Activated CD8-positive, alpha-beta T cell treated with anti-CD3 and anti-CD28 coated beads, Interleukin-2, amount 10 ng/mL, durations not matched to agents 7 days and 5 days (primary cell): ENCODE measurements at regions not wholly inside any gene's neighbourhood (a gene's known extent, or its start where the extent isn't known, plus 50 kb on each side); places are given as distances from the start of the nearest gene placed in this dataset.
"Not testable (repeated sequence)": the region's sequence is repeated elsewhere in the genome, so short reads cannot be mapped to it uniquely, and the experiment has no call there.

ENCODE experiments used
- ATAC-seq: fragments of 150-1000 bp; cut with Tn5 transposase; one replicate; pipeline ENCODE4 v1.10.0; 2021; ENCODE audit warnings: moderate library complexity
- CTCF ChIA-PET: fragments of 350-600 bp; sonication (Branson Sonifier 250); formaldehyde crosslinking; loops from one replicate; lab custom pipeline; 2021; ENCODE audit warnings: antibody characterized with exemption; lab: Charles Lee
- POLR2A ChIA-PET: fragments of 350-600 bp; sonication (Branson Sonifier 250); formaldehyde crosslinking; loops from one replicate; lab custom pipeline; 2021; ENCODE audit warnings: antibody characterized with exemption; lab: Charles Lee
- DNase-seq: peaks from one replicate; pipeline ENCODE4 v3.0.0-alpha.2; 2020
- H3K27ac Mint-ChIP-seq: one replicate; pipeline ENCODE4 v1.8.0; 2021; ENCODE audit warnings: mild to moderate bottlenecking, mixed read lengths
- H3K27me3 Mint-ChIP-seq: one replicate; pipeline ENCODE4 v1.8.0; 2021; ENCODE audit warnings: low read depth, mixed read lengths
- H3K36me3 Mint-ChIP-seq: one replicate; pipeline ENCODE4 v1.8.0; 2021; ENCODE audit warnings: low read depth, mixed read lengths
- H3K4me1 Mint-ChIP-seq: one replicate; pipeline ENCODE4 v1.8.0; 2021; ENCODE audit warnings: low read depth, mixed read lengths
- H3K4me3 Mint-ChIP-seq: one replicate; pipeline ENCODE4 v1.8.0; 2021; ENCODE audit warnings: mild to moderate bottlenecking, mixed read lengths
- H3K9me3 Mint-ChIP-seq: one replicate; pipeline ENCODE4 v1.8.0; 2022; ENCODE audit warnings: mixed read lengths; ENCODE audit not compliant: insufficient read depth

GRCh38 chr7:6946873-6947272, 120.8 kb upstream of the CCZ1B start:
- H3K36me3 Mint-ChIP-seq, H3K9me3 Mint-ChIP-seq, ATAC-seq, H3K4me3 Mint-ChIP-seq, H3K27ac Mint-ChIP-seq, CTCF ChIA-PET, POLR2A ChIA-PET, DNase-seq, H3K27me3 Mint-ChIP-seq, H3K4me1 Mint-ChIP-seq: not testable (repeated sequence)

GRCh38 chr7:6950231-6950630, 124.2 kb upstream of the CCZ1B start:
- H3K9me3 Mint-ChIP-seq, CTCF ChIA-PET, ATAC-seq, DNase-seq, H3K36me3 Mint-ChIP-seq, H3K4me3 Mint-ChIP-seq, POLR2A ChIA-PET, H3K4me1 Mint-ChIP-seq, H3K27me3 Mint-ChIP-seq, H3K27ac Mint-ChIP-seq: not testable (repeated sequence)

- POLR2A ChIA-PET, H3K27ac Mint-ChIP-seq, H3K9me3 Mint-ChIP-seq, H3K4me3 Mint-ChIP-seq, ATAC-seq, CTCF ChIA-PET, H3K4me1 Mint-ChIP-seq, H3K36me3 Mint-ChIP-seq, DNase-seq, H3K27me3 Mint-ChIP-seq: not testable (repeated sequence)
Measured at GRCh38 chr7:6951553-6951952, 125.5 kb upstream of the CCZ1B start.

GRCh38 chr7:6953138-6953797, 127.2 kb upstream of the CCZ1B start:
- H3K9me3 Mint-ChIP-seq, CTCF ChIA-PET, H3K36me3 Mint-ChIP-seq, ATAC-seq, POLR2A ChIA-PET, H3K27ac Mint-ChIP-seq, DNase-seq, H3K4me3 Mint-ChIP-seq, H3K4me1 Mint-ChIP-seq, H3K27me3 Mint-ChIP-seq: not testable (repeated sequence)

DNA sequence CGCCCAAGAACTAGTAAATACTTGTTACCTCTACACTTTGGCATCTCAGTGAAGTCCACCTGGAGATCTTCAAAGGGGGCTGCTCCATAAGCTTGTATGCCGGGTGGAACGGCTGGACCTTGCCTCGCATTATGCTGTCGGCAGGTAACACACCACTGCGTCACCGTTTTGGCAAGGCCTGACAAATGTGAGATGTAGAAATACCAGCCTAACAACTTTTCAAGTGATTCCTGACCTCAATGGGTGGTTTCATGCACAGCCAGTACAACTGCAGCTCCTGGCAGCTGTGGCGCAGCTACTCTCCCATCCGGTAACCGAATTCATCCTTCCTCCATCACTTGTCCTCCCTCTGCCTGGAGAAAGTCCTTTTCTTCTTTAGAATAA, 127.7 kb upstream of the CCZ1B start:
- not testable (repeated sequence) for H3K27me3 Mint-ChIP-seq

GRCh38 chr7:6955385-6955784, 129.3 kb upstream of the CCZ1B start:
- H3K4me3 Mint-ChIP-seq, ATAC-seq, H3K36me3 Mint-ChIP-seq, CTCF ChIA-PET, POLR2A ChIA-PET, H3K27me3 Mint-ChIP-seq, H3K4me1 Mint-ChIP-seq, H3K9me3 Mint-ChIP-seq, H3K27ac Mint-ChIP-seq, DNase-seq: not testable (repeated sequence)

More for the DNA sequence above, 127.7 kb upstream of the CCZ1B start:
- CTCF ChIA-PET, H3K4me1 Mint-ChIP-seq, H3K36me3 Mint-ChIP-seq, DNase-seq, POLR2A ChIA-PET, H3K27ac Mint-ChIP-seq, H3K4me3 Mint-ChIP-seq, ATAC-seq, H3K9me3 Mint-ChIP-seq: not testable (repeated sequence)

- POLR2A ChIA-PET, H3K4me1 Mint-ChIP-seq, H3K27ac Mint-ChIP-seq, H3K4me3 Mint-ChIP-seq, DNase-seq, H3K27me3 Mint-ChIP-seq, H3K36me3 Mint-ChIP-seq, H3K9me3 Mint-ChIP-seq, CTCF ChIA-PET, ATAC-seq: not testable (repeated sequence)
Measured at GRCh38 chr7:6955990-6956566, 130.0 kb upstream of the CCZ1B start.

GRCh38 chr7:6958371-6958770, 132.3 kb upstream of the CCZ1B start:
- H3K27ac Mint-ChIP-seq, DNase-seq, H3K4me1 Mint-ChIP-seq, H3K4me3 Mint-ChIP-seq, CTCF ChIA-PET, POLR2A ChIA-PET, H3K27me3 Mint-ChIP-seq, H3K9me3 Mint-ChIP-seq, H3K36me3 Mint-ChIP-seq, ATAC-seq: not testable (repeated sequence)

- ATAC-seq, H3K27me3 Mint-ChIP-seq, H3K36me3 Mint-ChIP-seq, H3K4me3 Mint-ChIP-seq, POLR2A ChIA-PET, H3K9me3 Mint-ChIP-seq, H3K4me1 Mint-ChIP-seq, CTCF ChIA-PET, DNase-seq, H3K27ac Mint-ChIP-seq: not testable (repeated sequence)
Measured at GRCh38 chr7:6959942-6960341, 133.9 kb upstream of the CCZ1B start.

GRCh38 chr7:6962871-6963270, 136.8 kb upstream of the CCZ1B start:
- CTCF ChIA-PET, ATAC-seq, DNase-seq, H3K4me1 Mint-ChIP-seq, H3K9me3 Mint-ChIP-seq, H3K27ac Mint-ChIP-seq, H3K27me3 Mint-ChIP-seq, H3K4me3 Mint-ChIP-seq, H3K36me3 Mint-ChIP-seq, POLR2A ChIA-PET: not testable (repeated sequence)

GRCh38 chr7:6965051-6965450, 139.0 kb upstream of the CCZ1B start:
- H3K36me3 Mint-ChIP-seq, H3K27ac Mint-ChIP-seq, POLR2A ChIA-PET, CTCF ChIA-PET, H3K9me3 Mint-ChIP-seq, ATAC-seq, H3K4me1 Mint-ChIP-seq, H3K4me3 Mint-ChIP-seq, H3K27me3 Mint-ChIP-seq: not testable (repeated sequence)
- DNase-seq = peak; percentile 72

- CTCF ChIA-PET, H3K36me3 Mint-ChIP-seq, DNase-seq, H3K9me3 Mint-ChIP-seq, ATAC-seq, H3K27ac Mint-ChIP-seq, H3K4me1 Mint-ChIP-seq, H3K27me3 Mint-ChIP-seq, H3K4me3 Mint-ChIP-seq, POLR2A ChIA-PET: not testable (repeated sequence)
Measured at GRCh38 chr7:6970180-6970579, 144.1 kb upstream of the CCZ1B start.

GRCh38 chr7:6974876-6975275, 148.8 kb upstream of the CCZ1B start:
- H3K27ac Mint-ChIP-seq, H3K4me1 Mint-ChIP-seq, H3K4me3 Mint-ChIP-seq, H3K36me3 Mint-ChIP-seq, ATAC-seq, POLR2A ChIA-PET, DNase-seq, CTCF ChIA-PET, H3K27me3 Mint-ChIP-seq, H3K9me3 Mint-ChIP-seq: not testable (repeated sequence)
